ENCODE measurements at regions not wholly inside any gene's neighbourhood (a gene's known extent, or its start where the extent isn't known, plus 50 kb on each side); places are given as distances from the start of the nearest gene placed in this dataset.

DNA sequence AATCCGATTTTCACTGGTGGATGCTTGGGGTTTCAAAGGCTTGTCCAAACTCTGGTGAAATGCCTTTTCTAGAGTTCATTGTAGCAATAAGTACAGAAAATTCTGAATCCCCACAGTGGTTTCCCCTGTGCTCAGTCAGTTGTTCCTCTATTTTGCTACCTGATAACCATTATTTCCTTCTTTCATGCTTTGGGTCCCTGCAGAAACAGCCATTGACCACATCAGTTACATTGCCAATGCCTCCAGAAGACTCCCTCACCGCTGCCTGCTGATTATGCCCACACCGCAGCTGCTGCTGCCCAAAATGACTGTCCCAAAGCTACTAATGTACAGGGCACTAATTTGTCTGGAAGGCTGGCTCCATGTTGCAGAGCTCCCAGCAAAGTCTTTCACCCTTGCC lies 517.3 kb downstream of the KLF12 start:
- no peak for DNase-seq (ENCODE audit: low spot score)

DNA sequence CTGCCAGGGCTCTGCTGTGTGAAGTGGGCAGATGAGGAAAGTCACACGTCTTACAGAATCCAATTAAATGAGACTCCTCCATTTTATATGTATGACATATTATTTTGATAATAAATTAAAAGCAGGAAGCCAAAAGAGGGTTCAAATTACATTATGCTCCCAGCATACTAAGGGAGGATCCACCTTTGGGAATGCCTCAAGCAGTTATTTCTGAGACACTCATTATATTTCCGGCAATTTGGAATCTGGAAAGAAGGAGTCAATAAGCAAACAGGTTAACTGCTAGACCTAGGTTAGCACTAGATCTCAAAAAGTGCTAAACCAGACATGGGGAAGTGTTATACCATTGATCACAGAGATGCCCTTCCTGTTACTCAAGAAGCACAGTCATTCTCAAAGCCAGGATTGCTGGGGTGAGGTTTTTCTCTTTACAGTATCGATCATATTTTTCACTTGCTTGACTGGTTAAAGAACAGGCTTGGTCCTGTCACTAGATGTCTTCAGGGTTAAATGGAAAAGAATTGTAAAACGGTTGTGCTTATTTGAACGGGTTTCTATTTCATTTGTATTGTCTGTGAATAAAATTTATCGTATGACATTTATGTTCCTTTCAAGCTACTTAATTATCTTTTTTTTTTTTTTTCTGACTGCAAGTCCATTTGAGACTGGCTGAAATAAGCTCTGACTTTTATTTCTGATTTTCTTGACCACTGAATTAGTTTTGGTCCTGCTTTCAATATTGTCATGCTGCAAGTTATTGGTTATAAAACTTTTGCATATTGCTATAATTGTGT lies 523.2 kb downstream of the KLF12 start:
- no peak for DNase-seq (ENCODE audit: low spot score)

DNA sequence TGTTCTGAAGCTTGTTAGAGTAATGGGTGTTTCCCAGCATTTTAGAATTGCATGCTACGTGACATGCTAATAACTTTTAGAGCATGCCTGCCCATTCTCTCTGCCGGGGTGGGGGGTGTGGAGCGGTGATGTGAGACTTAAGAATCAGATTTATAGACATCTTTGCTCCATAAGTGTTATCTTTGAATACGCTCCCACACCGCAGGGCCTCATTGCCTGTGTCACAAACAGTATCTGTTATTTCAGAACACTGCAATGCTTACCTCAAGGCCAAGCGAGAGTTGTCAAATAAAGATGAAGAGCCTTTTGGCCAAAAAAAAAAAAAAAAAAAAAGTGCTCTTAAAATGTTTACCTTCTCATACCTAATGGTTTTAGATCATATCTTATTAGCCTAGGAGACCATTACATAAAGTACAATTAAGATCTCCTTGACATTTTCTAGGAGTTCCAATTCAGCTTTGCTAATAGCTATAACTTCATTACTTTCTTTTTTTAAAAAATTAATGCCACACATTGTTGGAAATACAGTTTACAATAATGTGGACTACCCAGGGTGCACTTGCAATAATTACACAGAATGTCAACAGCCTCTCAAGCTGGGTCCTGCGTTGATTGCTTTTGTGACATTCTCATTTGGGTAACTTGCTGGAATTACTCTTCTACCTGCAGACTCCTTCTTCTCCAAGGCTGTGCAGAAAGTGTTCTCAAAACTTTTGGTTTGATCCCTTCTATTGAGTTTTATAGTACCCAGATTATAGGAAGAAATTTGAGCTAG lies 525.3 kb downstream of the KLF12 start:
- DNase-seq (ENCODE audit: low spot score): no peak

DNA sequence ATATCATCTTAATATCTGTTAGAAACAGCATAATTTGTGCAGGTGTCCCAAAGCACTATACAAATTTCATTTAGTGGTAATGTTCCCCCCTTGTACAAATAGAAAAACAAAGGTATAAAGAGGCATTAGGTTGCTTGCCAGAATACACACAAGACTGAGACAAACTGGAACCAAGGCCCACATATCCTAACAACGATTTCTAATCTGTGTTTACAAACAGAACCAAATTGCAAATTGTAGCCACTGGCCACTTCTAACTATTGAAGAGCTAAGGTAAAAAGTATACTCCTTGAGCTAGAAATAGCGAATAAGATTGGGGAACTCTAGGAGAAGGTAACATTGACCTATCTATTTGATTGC lies 526.1 kb downstream of the KLF12 start:
- DNase-seq (ENCODE audit: low spot score): no peak

DNA sequence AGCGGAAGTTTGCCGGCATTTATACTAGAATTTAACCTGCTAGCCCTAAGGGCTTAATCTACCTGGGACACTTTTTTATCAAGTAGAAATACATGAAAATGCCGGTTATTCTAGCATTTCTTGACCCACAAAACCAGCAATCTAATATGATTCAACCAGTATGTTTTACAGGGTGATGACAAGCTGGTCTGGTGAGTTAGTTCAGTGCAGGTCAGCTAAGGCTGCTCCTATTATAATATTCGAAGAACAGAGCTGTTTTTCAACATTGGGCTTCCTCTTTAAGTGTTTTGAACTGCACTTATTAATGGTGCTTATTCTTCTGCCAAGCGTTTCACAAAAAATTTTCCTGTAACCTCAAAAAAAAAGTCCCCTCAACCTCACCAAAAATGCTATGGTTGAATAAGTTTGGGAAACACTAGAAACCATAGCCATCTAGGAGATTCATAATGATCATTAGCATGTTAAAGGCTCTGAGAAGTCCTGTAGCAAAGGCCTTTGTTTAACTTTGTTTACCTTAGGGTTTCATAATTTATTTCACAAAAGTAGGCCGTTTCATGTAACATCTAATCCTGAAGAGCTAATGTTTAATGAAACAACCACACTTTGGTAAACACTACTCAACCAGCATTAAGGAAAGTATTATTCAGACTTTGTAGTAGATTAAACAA lies 526.6 kb downstream of the KLF12 start:
- no peak for DNase-seq (ENCODE audit: low spot score)

DNA sequence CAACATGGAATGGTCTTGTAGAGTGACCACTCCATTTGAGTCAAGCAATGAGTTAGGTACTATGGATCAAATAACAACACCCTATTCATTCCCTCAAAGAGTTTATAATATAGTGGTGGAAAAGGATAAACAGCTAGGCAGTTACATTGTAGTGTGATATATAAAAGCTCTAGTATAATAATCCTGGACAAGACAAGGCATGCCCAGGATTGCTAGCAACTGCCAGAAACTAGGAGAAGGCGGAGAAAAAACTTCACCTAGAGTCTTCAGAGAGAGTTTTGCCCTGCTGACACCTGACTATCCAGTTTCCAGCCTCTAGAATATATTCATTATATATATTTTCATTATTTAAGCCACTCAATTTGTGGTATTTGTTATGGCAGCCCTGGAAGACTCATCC lies 530.6 kb downstream of the KLF12 start:
- no peak for DNase-seq (ENCODE audit: low spot score)

DNA sequence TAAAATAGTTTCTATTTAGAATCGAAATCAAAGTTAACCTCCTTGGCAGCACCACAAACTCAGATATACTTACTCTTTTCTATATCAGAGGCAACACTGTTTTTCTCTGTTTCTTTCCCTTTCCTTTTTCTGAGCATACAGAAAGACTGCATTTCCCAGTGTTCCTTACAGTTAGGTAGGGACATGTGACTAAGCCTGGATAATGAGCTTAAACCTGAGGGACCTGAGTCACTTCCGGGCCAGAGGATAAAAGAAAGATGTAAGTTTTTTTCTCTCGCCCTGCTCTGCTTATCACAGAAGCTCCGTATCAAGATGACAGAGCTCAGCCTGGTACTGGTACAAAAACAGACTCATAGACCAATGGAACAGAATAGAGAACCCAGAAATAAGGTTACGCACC lies 531.9 kb downstream of the KLF12 start:
- no peak for DNase-seq (ENCODE audit: low spot score)

DNA sequence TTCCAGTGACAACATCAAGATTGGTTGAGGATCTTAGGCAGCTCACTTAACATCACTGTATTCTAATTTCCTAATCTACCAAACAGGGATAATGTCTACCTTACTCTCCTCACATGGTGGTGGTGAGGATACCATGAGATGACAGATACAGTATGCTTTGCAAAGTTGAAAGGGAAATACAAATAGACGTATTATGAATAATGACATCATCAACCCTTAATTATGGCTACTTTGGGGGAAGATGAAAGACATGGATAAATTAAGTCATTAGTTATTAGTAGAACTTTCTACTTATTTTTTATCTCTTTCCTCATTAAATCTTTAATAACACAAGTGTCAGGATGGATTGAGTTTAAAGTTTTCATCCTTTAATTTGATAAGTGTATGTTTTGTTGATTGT lies 532.5 kb downstream of the KLF12 start:
- DNase-seq (ENCODE audit: low spot score): no peak

DNA sequence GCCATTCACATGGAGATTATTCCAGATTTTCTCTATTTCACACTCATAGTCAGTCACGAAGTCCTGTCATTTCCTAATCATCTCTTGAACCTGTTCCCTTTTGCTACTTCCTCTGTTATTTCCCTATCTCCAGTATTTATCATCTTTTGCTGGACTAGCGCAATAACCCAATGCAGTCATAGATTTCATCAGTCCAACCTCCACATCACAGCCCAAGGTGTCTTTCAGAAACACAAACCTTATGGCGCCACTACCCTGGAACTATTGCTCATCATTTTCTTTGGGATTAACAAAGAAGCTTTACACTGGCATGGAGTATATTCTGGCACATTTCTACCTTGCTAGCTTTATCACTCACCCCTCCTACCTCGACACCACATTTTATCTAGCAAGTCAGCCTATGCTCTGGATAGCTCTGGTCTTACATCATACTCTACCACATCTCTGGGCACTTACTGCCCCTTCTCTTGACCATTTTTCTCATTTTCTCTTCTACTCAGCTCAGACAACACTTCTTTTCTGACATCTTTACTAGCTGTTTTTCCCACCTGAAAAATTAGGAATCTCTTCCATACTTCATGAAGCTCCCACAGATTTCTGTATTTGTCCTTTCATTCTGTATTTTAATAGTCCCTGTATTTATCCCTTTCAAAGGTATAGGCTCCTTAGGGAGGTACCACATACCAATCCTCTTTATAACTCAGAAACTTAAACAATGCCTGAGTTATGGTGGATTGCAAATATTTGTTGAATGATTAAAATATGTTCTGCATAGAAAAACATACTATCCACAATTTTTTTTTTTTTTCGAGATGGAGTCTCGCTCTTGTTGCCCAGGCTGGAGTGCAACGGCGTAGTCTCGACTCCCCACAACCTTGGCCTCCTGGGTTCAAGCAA lies 534.7 kb downstream of the KLF12 start:
- DNase-seq (ENCODE audit: low spot score): no peak

DNA sequence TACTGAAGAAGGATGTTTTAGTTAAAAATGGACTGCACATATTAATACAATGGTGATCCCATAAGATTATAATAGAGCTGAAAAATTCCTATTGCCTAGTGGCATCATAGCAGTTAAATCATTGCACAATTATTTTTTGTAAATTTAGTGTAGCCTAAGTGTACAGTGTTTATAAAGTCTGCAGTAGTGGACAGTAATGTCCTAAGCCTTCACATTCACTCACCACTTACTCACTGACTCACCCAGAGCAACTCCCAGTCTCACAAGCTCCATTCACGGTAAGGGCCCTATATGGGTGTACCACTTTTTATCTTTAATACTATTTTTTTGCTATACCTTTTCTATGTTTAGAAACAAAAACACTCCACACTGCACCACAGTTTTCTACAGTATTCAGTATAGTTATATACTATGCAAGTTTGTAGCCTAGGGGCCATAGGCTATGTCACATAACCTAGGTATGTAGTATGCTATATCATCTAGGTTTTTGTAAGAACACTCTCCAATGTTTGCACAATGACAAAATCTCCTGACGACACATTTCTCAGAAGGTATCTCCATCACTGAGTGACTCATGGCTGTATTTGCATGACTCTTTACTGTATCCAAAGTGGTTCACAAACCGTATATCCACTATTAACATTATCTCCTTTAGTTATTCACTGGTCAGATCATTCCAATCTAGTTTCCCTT lies 536.0 kb downstream of the KLF12 start:
- no peak for DNase-seq (ENCODE audit: low spot score)

DNA sequence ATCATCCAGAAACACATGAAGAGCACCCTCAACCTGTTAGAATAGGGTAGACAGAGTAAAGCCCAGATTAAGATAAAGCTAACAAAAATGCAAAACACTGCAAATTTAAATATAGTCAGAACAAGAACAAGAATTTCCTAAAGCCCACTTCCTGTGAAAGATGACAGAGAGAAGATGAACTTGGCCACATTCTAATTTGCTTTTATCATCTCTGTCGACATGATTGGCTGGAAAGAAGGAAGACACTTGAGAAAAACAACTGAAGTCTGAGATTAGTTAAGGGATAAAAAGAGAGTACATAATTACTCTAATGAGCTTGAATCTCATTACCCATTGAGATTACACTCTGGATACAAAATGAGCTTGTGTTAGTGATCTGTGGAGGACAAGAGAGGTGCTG lies 537.6 kb downstream of the KLF5 start:
- no peak for DNase-seq (ENCODE audit: low spot score)

DNA sequence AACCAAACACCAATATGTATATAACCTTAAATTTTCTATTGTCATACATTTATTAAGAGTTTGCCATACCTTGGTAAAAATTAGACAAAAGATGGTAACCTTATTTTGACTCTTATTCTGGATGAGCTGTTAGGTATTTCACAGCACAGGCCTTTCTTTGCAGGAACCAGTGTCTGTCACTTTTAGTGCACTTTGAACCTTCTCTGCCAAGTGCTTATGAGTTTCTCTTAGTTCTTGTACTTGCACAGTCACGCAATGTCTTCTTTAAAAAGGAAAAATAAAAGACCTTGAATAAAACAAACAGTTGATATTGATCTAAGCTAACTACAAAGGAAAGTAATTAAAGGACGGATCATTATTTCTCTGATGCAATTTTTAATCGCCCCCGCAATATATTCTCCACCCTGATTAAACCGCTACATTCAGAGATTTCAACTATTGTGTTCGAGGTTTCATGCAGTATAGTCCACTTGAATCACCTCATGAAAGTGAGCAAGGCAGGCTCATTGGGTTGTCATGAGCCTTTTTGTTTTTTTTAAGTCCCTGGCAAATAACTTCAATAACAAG lies 534.5 kb downstream of the KLF5 start:
- no peak for DNase-seq (ENCODE audit: low spot score)

DNA sequence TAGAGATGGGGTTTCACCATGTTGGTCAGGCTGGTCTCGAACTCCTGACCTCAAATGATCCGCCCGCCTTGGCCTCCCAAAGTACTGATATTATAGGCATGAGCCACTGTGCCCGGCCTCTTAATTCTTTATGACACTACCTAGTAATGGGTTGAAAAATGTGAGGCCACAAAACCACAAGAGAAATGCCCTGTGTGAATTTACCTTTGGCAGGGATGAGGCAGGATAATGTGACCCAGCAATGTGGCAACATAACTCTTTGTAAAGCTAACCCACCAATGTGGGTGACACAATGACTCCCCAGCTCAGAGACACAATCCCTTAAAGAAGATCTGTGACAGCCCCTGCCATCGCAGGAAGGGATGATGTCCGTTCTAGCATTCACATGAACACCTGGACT lies 533.1 kb downstream of the KLF5 start:
- DNase-seq (ENCODE audit: low spot score): no peak

DNA sequence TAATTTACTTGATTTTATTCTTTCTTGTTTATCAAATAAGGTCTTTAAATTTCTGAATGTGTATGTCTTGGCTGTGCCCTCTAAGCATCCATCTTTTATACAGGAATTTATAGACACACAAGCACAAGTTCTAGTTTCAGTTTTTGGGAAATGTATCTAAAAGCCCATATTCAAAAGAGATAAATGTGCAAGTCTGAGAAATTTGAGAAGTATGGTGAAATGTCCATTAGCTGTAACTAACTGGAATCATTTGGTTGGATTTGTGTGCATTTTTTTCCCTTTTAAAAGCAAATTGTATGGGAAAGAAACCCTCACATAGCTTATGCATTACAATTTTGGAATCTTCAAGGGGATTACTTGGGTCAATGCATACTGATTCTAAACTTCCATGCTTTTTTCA lies 532.0 kb downstream of the KLF5 start:
- no peak for DNase-seq (ENCODE audit: low spot score)

DNA sequence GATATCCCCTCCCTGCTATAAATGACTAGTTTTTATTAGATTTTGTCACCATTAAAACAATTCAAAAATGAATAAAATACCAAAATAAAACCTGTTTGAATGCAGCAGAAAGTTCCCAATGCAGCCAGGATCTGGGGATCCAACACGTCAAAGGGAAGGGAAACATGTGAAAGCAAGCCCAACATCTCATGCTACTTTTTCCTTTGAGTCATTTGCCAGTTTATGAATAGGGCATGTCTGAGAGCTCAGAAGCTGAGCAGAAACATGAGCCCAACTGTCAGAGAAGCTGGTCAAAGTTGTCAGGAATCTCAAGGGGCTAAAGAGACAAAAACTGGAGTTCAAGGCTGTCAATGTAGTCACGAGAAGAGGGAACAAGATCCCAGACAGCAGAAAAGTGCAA lies 526.4 kb downstream of the KLF5 start:
- no peak for DNase-seq (ENCODE audit: low spot score)

DNA sequence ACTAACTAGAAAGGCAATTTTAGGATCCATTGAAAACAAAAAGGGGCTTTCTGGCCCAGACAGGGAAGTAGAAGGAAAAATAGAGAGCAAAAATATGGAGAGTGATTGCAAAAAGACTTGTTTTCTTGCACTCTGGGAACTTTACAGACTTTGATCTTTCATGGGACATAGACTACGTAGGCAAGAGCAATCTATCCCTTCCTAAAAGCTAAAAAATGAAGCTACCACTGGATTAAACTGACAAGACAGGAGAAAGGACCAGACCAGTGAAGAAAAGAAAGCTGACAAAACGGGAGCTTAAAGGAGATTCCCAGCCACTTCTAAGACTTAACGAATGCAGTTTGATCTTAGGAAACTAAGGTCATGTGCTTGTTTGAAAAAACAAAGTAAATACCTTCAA lies 524.5 kb downstream of the KLF5 start:
- DNase-seq (ENCODE audit: low spot score): no peak

DNA sequence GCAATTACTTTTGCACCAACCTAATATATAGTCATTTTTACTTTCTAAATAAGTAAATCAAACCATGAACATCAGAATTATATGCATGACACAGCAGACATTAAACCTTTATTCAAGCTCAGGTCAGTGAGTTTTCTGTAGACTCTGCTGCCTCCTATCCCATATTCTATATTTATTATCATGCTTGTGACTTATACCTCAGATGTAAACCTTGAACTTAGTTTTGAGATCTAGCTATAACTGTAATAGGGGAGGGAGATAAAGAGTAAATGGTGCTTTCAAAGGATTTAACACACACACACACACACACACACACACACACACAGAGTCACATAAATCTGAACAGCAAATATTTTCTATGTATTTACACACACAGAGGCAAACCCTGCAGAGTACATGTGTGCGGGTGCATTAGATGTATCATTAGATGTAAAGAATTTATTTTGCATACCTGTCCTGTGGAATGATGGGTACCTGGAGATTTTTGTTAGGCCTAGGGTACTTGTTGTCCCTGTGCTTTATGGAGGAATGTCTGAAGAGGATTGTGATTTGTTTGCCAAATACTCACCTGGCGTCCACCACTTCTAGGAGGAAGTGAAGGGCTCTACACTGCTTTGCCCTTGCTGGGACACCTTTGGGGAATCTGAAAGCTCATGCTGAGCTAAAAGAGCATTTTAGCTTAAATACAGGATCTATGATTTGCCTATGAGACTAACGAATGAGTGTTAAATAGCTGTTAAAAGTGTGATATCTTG lies 521.9 kb downstream of the KLF5 start:
- no peak for DNase-seq (ENCODE audit: low spot score)

DNA sequence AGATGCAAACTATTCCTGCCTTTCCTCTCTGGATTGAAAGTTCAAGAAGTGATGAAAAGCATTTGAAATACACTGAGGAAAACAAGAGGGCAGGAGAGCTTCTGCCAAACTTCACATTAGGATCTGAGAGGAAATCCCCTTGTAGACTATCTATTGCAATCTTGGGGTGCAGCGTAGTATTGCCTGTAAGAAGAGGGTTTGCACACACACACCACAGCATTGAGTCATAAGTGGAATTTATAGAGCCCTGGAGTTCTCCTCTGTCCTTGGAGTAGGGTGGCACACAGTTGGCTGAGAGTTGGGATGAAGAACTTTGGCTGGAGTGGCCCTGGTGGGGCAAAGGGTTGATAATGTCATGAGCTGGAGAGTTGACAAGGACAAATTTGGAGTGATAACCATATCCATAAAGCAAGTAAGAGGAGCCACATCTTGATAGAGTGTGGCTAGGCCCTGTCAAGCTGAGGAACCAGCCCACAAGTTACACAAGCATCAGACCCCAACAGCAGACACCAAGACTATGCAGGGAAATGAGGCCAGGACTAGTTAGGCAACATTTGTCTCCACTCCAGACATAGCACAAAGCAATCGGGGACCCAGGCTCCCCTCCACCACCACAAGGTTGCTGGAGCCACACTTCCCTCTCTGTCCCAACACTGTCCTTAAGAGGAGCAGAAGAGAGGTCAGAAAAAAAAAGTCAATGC lies 520.9 kb downstream of the KLF5 start:
- no peak for DNase-seq (ENCODE audit: low spot score)

DNA sequence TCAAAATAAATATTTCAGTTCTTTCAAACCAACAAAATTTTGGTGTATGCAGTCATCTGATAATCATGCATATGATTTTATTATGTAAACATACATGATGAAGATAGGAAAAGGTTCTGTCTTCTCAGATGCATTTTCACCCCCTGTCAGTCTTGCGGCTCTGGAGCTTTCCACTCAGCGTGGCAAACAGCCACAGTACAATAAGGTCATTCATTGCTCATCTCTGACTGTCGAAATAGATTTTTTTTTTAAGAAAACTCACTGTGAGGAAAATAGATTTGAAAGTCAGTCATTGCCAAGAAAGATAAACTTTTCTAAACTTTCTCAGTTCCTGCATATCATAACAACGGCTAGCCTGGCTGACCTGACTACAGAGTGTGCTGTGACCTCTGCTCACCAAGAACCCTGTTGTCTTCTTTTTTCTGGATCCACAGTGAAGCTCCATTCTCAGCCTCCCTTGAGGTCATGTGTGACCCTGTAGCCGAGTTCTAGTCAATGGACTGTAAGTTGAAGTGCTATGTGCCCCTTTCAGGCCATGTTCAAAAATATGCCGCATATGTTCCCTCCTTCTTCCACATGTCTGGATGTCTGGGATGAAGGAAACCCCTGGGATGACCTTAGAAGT lies 519.6 kb downstream of the KLF5 start:
- no peak for DNase-seq (ENCODE audit: low spot score)

Measured in putamen (tissue), 1 donor.